Activated CD8-positive, alpha-beta T cell treated with anti-CD3 and anti-CD28 coated beads for 36 hours (primary cell): ENCODE measurements at regions not wholly inside any gene's neighbourhood (a gene's known extent, or its start where the extent isn't known, plus 50 kb on each side); places are given as distances from the start of the nearest gene placed in this dataset.

Experiments used
- ATAC-seq: fragments of 200-7000 bp; cut with Tn5 transposase; one replicate; pipeline ENCODE4 v1.10.0; 2021; ENCODE audit warnings: mild to moderate bottlenecking, moderate library complexity
- CTCF ChIA-PET: fragments of 350-600 bp; sonication (Branson Sonifier 250); formaldehyde crosslinking; loops from one replicate; lab custom pipeline; 2021; ENCODE audit warnings: antibody characterized with exemption; lab: Charles Lee
- POLR2A ChIA-PET: fragments of 350-600 bp; sonication (Branson Sonifier 250); formaldehyde crosslinking; loops from one replicate; lab custom pipeline; 2021; ENCODE audit warnings: antibody characterized with exemption; lab: Charles Lee
- DNase-seq: peaks from one replicate; pipeline ENCODE4 v3.0.0-alpha.2; 2020
- H3K27ac Mint-ChIP-seq: one replicate; pipeline ENCODE4 v1.8.0; 2021; ENCODE audit warnings: mild to moderate bottlenecking, mixed read lengths
- H3K27me3 Mint-ChIP-seq: one replicate; pipeline ENCODE4 v1.8.0; 2021; ENCODE audit warnings: mixed read lengths
- H3K36me3 Mint-ChIP-seq: one replicate; pipeline ENCODE4 v1.8.0; 2021; ENCODE audit warnings: low read depth, mixed read lengths
- H3K4me1 Mint-ChIP-seq: one replicate; pipeline ENCODE4 v1.8.0; 2021; ENCODE audit warnings: low read depth, mixed read lengths
- H3K4me3 Mint-ChIP-seq: one replicate; pipeline ENCODE4 v1.8.0; 2021; ENCODE audit warnings: mild to moderate bottlenecking, moderate library complexity, mixed read lengths
- H3K9me3 Mint-ChIP-seq: one replicate; pipeline ENCODE4 v1.8.0; 2021; ENCODE audit warnings: mixed read lengths
- intact Hi-C: fragments of 100-400 bp; cut with micrococcal nuclease; formaldehyde crosslinking; loops from one replicate; pipeline ENCODE4 v1.10.0; 2022
- TF ChIP-seq, protein P1 (sequence below): fragments of 200-600 bp; IDR thresholded peaks from one replicate; pipeline ENCODE4 v1.8.0; 2022; ENCODE audit warnings: antibody characterized with exemption, mild to moderate bottlenecking

DNA sequence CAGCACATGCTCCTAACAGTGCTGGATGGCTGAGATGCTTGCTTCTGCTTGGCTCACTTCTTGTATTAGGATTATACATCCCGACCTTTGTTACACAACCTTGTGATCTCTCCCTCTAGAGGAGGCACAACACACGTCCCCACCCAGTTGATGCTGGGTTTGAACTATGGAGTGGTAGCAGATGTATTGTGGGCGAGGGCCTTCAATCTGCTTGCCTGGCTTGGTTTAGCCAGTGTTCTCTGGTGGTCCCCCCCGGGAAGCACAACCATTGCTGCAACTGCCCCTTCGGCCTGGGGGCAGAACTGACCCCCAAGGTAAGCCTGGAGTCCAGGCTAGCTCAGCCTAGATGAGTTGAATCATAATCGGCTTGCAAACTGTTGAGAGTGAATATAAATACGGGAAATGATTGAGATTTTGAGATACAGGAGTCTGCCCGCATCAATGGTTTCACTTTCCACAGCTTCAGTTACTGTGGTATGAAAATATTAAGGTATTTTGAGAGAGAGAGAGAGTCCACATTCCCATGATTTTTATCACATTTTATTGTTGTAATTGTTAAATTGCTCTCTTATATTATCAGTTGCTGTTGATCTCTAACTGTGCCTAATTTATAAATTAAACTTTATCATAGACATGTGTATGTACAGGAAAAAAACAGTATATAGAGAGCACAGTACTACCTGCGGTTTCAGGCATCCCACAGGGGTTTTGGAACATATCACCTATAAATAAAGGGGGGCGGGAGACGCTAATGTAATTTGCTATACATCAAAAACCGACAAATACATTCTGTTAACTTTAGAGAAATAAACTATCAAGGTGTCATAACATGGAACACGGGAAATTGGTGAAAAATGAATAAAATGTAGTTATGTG, 482.0 kb upstream of the B3GAT1 start:
- Mint-ChIP-seq H3K4me3 (no peak overlapping the region), H3K4me1 (no peaks in the 10 kb centered on the region), H3K27ac (no peak overlapping the region), H3K27me3 (peaks cover 6% of the 10 kb centered on the region), H3K9me3 (peaks cover 3% of the 10 kb centered on the region), H3K36me3 (no peaks in the 10 kb centered on the region)
- ATAC-seq (no peak), DNase-seq (no peak)
- intact Hi-C loops: no loop called here
- POLR2A ChIA-PET: no interaction called here
- TF ChIP-seq, protein P1, sequence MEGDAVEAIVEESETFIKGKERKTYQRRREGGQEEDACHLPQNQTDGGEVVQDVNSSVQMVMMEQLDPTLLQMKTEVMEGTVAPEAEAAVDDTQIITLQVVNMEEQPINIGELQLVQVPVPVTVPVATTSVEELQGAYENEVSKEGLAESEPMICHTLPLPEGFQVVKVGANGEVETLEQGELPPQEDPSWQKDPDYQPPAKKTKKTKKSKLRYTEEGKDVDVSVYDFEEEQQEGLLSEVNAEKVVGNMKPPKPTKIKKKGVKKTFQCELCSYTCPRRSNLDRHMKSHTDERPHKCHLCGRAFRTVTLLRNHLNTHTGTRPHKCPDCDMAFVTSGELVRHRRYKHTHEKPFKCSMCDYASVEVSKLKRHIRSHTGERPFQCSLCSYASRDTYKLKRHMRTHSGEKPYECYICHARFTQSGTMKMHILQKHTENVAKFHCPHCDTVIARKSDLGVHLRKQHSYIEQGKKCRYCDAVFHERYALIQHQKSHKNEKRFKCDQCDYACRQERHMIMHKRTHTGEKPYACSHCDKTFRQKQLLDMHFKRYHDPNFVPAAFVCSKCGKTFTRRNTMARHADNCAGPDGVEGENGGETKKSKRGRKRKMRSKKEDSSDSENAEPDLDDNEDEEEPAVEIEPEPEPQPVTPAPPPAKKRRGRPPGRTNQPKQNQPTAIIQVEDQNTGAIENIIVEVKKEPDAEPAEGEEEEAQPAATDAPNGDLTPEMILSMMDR: no peak
- CTCF ChIA-PET: no interaction called here

DNA sequence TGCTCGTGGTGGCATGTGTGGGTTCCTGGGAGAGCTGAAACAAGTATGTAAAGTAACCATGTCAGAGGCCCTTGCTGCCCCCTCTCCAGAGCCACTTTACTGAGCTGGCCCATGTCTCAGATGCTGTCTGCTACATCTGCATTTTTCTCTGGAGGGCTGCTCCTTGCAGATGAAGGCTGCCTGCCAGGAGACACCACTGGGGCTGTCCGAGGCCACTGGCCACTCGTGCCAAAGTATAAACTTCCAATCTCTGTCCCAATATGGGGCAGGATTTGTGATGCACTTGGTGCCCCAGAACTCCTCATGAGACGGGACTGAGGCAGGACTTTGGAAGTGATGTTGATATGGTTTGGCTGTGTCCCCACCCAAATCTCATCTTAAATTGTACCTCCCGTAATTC, 478.4 kb upstream of the B3GAT1 start:
- H3K9me3 Mint-ChIP-seq: peaks cover 3% of the 10 kb centered on the region
- no peak overlapping the region for H3K4me3 Mint-ChIP-seq
- ATAC-seq (no peak), DNase-seq (no peak)
- TF ChIP-seq, protein P1: no peak
- H3K4me1 Mint-ChIP-seq: no peaks in the 10 kb centered on the region
- H3K27ac Mint-ChIP-seq: no peak overlapping the region
- CTCF ChIA-PET: no interaction called here
- H3K27me3 Mint-ChIP-seq: peaks cover 12% of the 10 kb centered on the region
- POLR2A ChIA-PET: no interaction called here
- intact Hi-C loops: no loop called here
- no peaks in the 10 kb centered on the region for H3K36me3 Mint-ChIP-seq

DNA sequence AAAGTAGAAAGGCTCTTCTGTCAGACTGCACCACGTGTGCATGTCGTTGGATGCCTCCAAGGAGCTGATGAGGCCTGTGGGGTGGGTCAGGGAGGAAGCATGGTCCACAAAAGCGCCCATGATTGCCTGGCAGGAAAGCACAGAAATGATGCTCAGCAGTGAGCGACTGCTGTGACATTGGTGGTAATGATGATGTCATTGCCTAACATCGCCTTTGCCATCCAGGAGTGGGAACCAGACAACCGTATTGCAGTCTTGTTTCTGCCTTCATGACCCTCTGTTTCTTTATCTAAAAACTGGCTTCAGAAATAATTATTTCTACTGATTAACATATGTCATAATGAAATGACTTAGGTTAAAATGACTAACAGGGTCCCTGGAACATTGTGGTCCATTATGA, 477.8 kb upstream of the B3GAT1 start:
- Mint-ChIP-seq H3K4me3 (no peak overlapping the region), H3K27me3 (peaks cover 12% of the 10 kb centered on the region), H3K36me3 (no peaks in the 10 kb centered on the region), H3K4me1 (no peaks in the 10 kb centered on the region), H3K9me3 (peaks cover 3% of the 10 kb centered on the region), H3K27ac (no peak overlapping the region)
- DNase-seq (no peak), ATAC-seq (no peak)
- ChIA-PET POLR2A (no interaction called here), CTCF (no interaction called here)
- TF ChIP-seq, protein P1: no peak
- intact Hi-C loops: no loop called here

DNA sequence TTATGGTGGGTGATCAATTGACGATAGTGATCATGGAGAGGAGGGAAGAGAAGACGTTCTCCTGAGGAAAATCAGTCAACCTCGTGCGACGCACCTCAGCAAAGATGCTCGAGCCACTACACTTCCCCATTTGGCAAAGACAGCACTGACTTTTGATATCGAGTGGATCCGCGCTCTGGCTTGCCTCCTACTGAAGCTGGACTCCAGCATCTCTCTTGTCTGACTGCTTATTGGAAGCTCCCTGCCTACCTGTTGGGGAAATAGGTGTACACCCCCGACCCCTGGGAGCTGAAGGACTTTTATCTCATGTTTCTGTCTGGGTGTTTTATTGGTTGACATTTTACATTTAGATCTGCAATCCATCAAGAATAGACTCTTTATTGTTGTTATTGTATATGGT, 476.8 kb upstream of the B3GAT1 start:
- no peaks in the 10 kb centered on the region for H3K36me3 Mint-ChIP-seq
- no peak overlapping the region for H3K4me3 Mint-ChIP-seq
- ATAC-seq (no peak), DNase-seq (no peak)
- ChIA-PET CTCF (no interaction called here), POLR2A (no interaction called here)
- H3K9me3 Mint-ChIP-seq: peaks cover 3% of the 10 kb centered on the region
- intact Hi-C loops: no loop called here
- H3K27me3 Mint-ChIP-seq: peaks cover 12% of the 10 kb centered on the region
- H3K27ac Mint-ChIP-seq: no peak overlapping the region
- TF ChIP-seq, protein P1: no peak
- H3K4me1 Mint-ChIP-seq: no peaks in the 10 kb centered on the region

DNA sequence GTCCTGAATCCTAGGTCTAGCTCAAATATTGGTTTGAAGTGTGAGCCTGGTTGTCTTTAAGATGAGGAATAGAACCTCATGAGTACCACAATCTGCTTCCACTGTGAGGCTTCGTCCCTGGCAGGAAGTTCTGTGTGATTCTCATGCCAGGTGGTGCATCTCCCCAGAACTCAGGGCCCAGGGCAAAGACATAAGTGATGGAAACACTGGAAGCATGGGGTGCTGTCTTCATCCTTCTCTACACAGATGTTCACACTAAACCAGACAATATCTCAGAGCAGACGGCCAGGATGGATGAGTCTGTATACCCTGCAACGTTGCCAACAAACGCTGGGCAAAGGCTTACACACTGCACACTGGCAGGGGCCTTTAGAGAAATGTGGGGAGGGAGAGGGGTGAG, 475.9 kb upstream of the B3GAT1 start:
- no peaks in the 10 kb centered on the region for H3K36me3 Mint-ChIP-seq
- POLR2A ChIA-PET: no interaction called here
- no peak for ATAC-seq

More for the DNA sequence above, 475.9 kb upstream of the B3GAT1 start:
- Mint-ChIP-seq H3K27ac (no peak overlapping the region), H3K4me3 (no peak overlapping the region), H3K9me3 (peaks cover 3% of the 10 kb centered on the region), H3K27me3 (peaks cover 12% of the 10 kb centered on the region), H3K4me1 (no peaks in the 10 kb centered on the region)
- CTCF ChIA-PET: no interaction called here
- DNase-seq: no peak
- TF ChIP-seq, protein P1: no peak
- intact Hi-C loops: no loop called here
